Pancreas (tissue), 10 donors: ENCODE measurements at regions not wholly inside any gene's neighbourhood (a gene's known extent, or its start where the extent isn't known, plus 50 kb on each side); places are given as distances from the start of the nearest gene placed in this dataset.

Experiments
- ATAC-seq, 4 donors: fragments of 200-7000 bp; cut with Tn5 transposase; one replicate each; pipeline versions ENCODE4 v1.8.0 to v1.9.1; 2020; ENCODE audit warnings: mild to moderate bottlenecking in 4 of 4, moderate library complexity in 4 of 4
- DNase-seq, 6 donors: peaks; one replicate each; pipeline ENCODE4 v3.0.0-alpha.2; 2020
- FAIRE-seq: peaks from 2 replicates; lab custom pipeline; 2012; peaks lifted over from hg19 to GRCh38; lab: Jason Lieb, UNC
- H3K27ac ChIP-seq, 4 donors: fragments of 200-600 bp; sonication (generic); 1 replicate in 3 of 4; 2 replicates in 1 of 4; pipeline versions ENCODE4 v1.5.0 to v1.8.0; 2020
- H3K27me3 ChIP-seq, 4 donors: fragments of 200-600 bp; one replicate each; pipeline ENCODE4 v1.8.0; 2021
- H3K36me3 ChIP-seq, 3 donors: fragments of 200-600 bp; sonication (generic) in 1 of 3; one replicate each; pipeline versions ENCODE4 v1.5.0 to v1.8.0; 2020 to 2021
- H3K4me1 ChIP-seq, 3 donors: fragments of 200-600 bp; one replicate each; pipeline ENCODE4 v1.8.0; 2021
- H3K4me3 ChIP-seq, 4 donors: fragments of 200-600 bp; sonication (generic) in 2 of 4; one replicate each; pipeline versions ENCODE4 v1.5.0 to v1.8.0; 2020 to 2021
- H3K9me3 ChIP-seq, 4 donors: fragments of 200-600 bp; one replicate each; pipeline ENCODE4 v1.8.0; 2021
- WGBS, 2 donors: extraction: QIAGEN DNeasy Blood & Tissue Kit; methylation state at CpG; one replicate each; pipeline ENCODE4 v1.1.7; 2013; 5-methylcytosine and 5-hydroxymethylcytosine counted together
- intact Hi-C, 3 donors: fragments of 100-400 bp; cut with DNase I; formaldehyde crosslinking; loops; one replicate each; pipeline versions ENCODE4 v1.11.1 to v1.14.2; 2022
- TF ChIP-seq, protein P1 (sequence below), 4 donors: fragments of 200-600 bp; sonication (generic) in 3 of 4; IDR thresholded peaks; one replicate each; pipeline versions ENCODE4 v1.5.0 to v1.8.0; 2021; ENCODE audit warnings: antibody characterized with exemption in 4 of 4
- donor health status: healthy with polysubstance abuse.
- donor health status: DM: no; HTN: no; CAD: no; lungs with moderate emphysema.
- donor health status: DM: no; HTN: no; CAD: no.
- donor health status: control.
- donor health status: control.
- donor health status: Bipolar disorder and iron deficiency.
- donor health status: DM: yes; HTN: yes; CAD: no.
- donor health status: DM: no; HTN: no; CAD: no.
- donor health status: DM: no; HTN: no; CAD: no.
- donor health status: DM: yes; HTN: yes; CAD: no.

DNA sequence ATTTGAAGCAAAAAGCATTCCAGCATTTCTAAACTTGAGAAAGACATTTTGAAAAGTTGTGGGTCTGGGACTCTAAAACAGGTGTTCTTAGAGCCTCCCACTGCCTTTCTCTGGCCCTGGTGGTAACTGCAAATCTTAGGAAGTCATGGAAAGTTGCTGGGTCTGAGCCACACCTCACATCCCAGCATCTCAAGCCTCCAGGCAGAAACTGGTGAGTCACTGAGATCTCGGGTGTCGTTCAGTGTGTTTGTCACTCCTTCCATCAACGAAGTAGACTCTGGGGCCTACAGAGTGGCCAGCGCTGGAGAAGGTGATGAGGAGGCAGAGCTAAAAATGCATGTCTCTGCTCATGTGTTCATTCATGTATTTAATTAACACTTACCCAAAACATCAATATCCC lies 59.6 kb upstream of the C5orf58 start:
- DNase-seq = no peak
- Histone ChIP-seq H3K27me3 (no peaks in the 10 kb centered on the region), H3K36me3 (no peaks in the 10 kb centered on the region), H3K4me3 (no peak overlapping the region), H3K9me3 (no peaks in the 10 kb centered on the region), H3K27ac (no peak overlapping the region), H3K4me1 (no peaks in the 10 kb centered on the region)
- no peak for ATAC-seq
- intact Hi-C loops = no loop called here
- TF ChIP-seq, protein P1, sequence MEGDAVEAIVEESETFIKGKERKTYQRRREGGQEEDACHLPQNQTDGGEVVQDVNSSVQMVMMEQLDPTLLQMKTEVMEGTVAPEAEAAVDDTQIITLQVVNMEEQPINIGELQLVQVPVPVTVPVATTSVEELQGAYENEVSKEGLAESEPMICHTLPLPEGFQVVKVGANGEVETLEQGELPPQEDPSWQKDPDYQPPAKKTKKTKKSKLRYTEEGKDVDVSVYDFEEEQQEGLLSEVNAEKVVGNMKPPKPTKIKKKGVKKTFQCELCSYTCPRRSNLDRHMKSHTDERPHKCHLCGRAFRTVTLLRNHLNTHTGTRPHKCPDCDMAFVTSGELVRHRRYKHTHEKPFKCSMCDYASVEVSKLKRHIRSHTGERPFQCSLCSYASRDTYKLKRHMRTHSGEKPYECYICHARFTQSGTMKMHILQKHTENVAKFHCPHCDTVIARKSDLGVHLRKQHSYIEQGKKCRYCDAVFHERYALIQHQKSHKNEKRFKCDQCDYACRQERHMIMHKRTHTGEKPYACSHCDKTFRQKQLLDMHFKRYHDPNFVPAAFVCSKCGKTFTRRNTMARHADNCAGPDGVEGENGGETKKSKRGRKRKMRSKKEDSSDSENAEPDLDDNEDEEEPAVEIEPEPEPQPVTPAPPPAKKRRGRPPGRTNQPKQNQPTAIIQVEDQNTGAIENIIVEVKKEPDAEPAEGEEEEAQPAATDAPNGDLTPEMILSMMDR (IDR thresholded peaks at IDR 0.05) = no peak
- WGBS, 2 donors = 74 to 85% methylated on average over 4 of the region's 4 CpGs
- no peak for FAIRE-seq

- no peak overlapping the region for H3K4me3 ChIP-seq
- FAIRE-seq = no peak
- no peaks in the 10 kb centered on the region for H3K36me3 ChIP-seq
- H3K9me3 ChIP-seq = no peaks in the 10 kb centered on the region
- ATAC-seq = no peak
- no peaks in the 10 kb centered on the region for H3K4me1 ChIP-seq
- DNase-seq = no peak
- no peak overlapping the region for H3K27ac ChIP-seq
- TF ChIP-seq, protein P1 (IDR thresholded peaks at IDR 0.05) = no peak
- 74 to 76% methylated on average over 5 of the region's 5 CpGs for WGBS, 2 donors
- H3K27me3 ChIP-seq = no peaks in the 10 kb centered on the region
- intact Hi-C loops = no loop called here
These were observed 59.1 kb upstream of the C5orf58 start for GRCh38 chr5:170173647-170174046.

DNA sequence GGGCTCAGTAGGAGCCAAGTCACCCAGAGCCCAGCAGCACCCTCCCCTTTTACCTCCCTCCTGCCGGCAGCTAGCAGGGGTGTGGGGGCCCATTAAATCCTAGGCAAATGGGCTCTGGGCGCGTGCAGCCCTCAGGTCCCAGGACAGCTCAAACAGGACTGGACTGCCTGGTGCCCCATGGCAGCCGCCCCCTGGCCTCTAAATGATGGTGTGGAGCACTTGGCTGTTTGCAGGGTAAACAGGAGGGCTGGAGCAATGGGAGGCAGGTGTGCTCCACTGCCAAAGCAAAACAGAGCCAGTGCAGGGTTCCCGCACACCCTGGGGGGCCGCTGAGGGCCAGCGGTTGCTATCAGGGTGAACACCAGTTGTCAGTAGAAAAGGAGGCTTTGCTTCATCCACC lies 55.9 kb upstream of the C5orf58 start:
- Histone ChIP-seq H3K9me3 (no peaks in the 10 kb centered on the region), H3K36me3 (no peaks in the 10 kb centered on the region), H3K4me3 (no peak overlapping the region), H3K27me3 (no peaks in the 10 kb centered on the region), H3K27ac (no peak overlapping the region), H3K4me1 (no peaks in the 10 kb centered on the region)
- FAIRE-seq (no peak), ATAC-seq (no peak), DNase-seq (no peak)
- intact Hi-C loops = no loop called here
- 37 to 40% methylated on average over 7 of the region's 7 CpGs for WGBS, 2 donors
- TF ChIP-seq, protein P1 (IDR thresholded peaks at IDR 0.05) = no peak

DNA sequence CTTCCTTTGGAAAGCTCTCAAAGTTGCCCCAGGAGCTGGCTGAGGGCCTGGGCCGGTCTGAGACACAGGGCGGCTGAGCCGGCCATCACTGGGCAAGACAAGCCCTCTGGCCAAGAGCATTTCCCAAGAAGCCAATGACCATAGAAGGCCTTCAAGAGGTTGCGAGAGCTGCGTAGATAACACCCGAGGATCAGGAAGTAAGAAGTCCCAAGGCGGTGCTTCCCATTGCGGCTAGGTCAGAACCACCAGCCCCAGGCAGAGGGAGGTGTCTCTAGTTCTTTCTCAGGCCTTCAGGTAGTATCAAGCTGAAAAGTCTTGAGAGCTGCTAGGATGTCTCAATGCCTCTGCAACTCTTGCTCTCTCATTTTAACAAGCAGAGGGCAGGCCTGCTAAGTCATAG lies 54.0 kb upstream of the C5orf58 start:
- 87 to 89% methylated on average over 8 of the region's 8 CpGs for WGBS, 2 donors
- TF ChIP-seq, protein P1 (IDR thresholded peaks at IDR 0.05) = no peak
- Histone ChIP-seq H3K27me3 (no peaks in the 10 kb centered on the region), H3K36me3 (no peaks in the 10 kb centered on the region), H3K4me3 (no peak overlapping the region), H3K4me1 (no peaks in the 10 kb centered on the region), H3K9me3 (no peaks in the 10 kb centered on the region), H3K27ac (no peak overlapping the region)
- intact Hi-C loops = no loop called here
- DNase-seq (no peak), ATAC-seq (no peak), FAIRE-seq (no peak)

DNA sequence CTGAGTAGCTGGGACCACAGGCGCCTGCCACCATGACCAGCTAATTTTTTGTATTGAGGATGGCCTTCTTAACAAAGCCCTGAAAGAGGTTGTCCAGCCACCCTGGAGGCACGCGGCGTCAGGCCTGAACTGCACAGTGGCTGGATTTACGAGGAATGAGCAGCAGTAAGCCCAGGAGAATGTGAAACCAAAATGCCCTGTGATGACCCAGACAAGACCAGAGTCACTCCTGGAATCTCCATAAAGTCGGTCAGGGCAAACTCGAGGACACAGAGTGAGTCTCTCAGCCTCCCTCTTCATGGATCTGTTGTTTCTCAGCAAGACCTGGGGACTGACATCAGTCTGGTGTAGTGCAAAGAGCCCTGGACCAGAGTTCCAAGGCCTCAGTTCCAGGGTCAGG lies 53.2 kb upstream of the C5orf58 start:
- H3K27ac ChIP-seq = no peak overlapping the region
- FAIRE-seq (no peak), DNase-seq (no peak), ATAC-seq (no peak)
- no peaks in the 10 kb centered on the region for H3K27me3 ChIP-seq
- WGBS, 2 donors = 77 to 82% methylated on average over 7 of the region's 7 CpGs
- H3K4me3 ChIP-seq = no peak overlapping the region
- H3K9me3 ChIP-seq = no peaks in the 10 kb centered on the region
- H3K36me3 ChIP-seq = no peaks in the 10 kb centered on the region
- intact Hi-C loops = loop anchor here in 2 of 3 donors (5.0 kb wide), 1 partner anchor 77 kb away; no protein-coding TSS in a partner anchor
- TF ChIP-seq, protein P1 (IDR thresholded peaks at IDR 0.05) = no peak
- H3K4me1 ChIP-seq = no peaks in the 10 kb centered on the region
